ENCODE measurements at regions not wholly inside any gene's neighbourhood (a gene's known extent, or its start where the extent isn't known, plus 50 kb on each side); places are given as distances from the start of the nearest gene placed in this dataset.

GRCh38 chr4:80142394-80143306 is 54.7 kb upstream of the PRDM8 start:
- Histone ChIP-seq H3K9me3 (ENCODE audit: control insufficient read depth in 4 of 4, insufficient read depth in 3 of 4, low read length in 3 of 4) (no peaks in the 10 kb centered on the region), H3K9ac (ENCODE audit: insufficient read depth in 1 of 2, low read length in 2 of 2) (no peak overlapping the region), H3K27me3 (ENCODE audit: control insufficient read depth in 3 of 3, insufficient read depth in 3 of 3, low read length in 2 of 3) (no peaks in the 10 kb centered on the region), H3K27ac (ENCODE audit: low read depth in 1 of 2, low read length in 1 of 2) (no peak overlapping the region), H3K36me3 (ENCODE audit: control insufficient read depth in 4 of 4, insufficient read depth in 4 of 4, low read length in 4 of 4) (no peaks in the 10 kb centered on the region), H3K4me3 (no peak overlapping the region), H3K4me1 (ENCODE audit: control insufficient read depth in 5 of 5, insufficient read depth in 5 of 5, low read length in 5 of 5) (no peaks in the 10 kb centered on the region)
- WGBS, 2 donors: 46 to 51% methylated on average over 4 of the region's 4 CpGs
- ATAC-seq (ENCODE audit: insufficient read depth, low FRiP score): no peak
- DNase-seq: peak in 1 of 3 donors; percentile 6
- TF ChIP-seq, protein P1, sequence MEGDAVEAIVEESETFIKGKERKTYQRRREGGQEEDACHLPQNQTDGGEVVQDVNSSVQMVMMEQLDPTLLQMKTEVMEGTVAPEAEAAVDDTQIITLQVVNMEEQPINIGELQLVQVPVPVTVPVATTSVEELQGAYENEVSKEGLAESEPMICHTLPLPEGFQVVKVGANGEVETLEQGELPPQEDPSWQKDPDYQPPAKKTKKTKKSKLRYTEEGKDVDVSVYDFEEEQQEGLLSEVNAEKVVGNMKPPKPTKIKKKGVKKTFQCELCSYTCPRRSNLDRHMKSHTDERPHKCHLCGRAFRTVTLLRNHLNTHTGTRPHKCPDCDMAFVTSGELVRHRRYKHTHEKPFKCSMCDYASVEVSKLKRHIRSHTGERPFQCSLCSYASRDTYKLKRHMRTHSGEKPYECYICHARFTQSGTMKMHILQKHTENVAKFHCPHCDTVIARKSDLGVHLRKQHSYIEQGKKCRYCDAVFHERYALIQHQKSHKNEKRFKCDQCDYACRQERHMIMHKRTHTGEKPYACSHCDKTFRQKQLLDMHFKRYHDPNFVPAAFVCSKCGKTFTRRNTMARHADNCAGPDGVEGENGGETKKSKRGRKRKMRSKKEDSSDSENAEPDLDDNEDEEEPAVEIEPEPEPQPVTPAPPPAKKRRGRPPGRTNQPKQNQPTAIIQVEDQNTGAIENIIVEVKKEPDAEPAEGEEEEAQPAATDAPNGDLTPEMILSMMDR (IDR thresholded peaks at IDR 0.05; ENCODE audit: control extremely low read depth, extremely low read depth): no peak

- no peak for ATAC-seq (ENCODE audit: insufficient read depth, low FRiP score)
- no peak overlapping the region for H3K9ac ChIP-seq (ENCODE audit: insufficient read depth in 1 of 2, low read length in 2 of 2)
- TF ChIP-seq, protein P1 (IDR thresholded peaks at IDR 0.05; ENCODE audit: control extremely low read depth, extremely low read depth): no peak
- H3K4me1 ChIP-seq (ENCODE audit: control insufficient read depth in 5 of 5, insufficient read depth in 5 of 5, low read length in 5 of 5): no peaks in the 10 kb centered on the region
- H3K36me3 ChIP-seq (ENCODE audit: control insufficient read depth in 4 of 4, insufficient read depth in 4 of 4, low read length in 4 of 4): no peaks in the 10 kb centered on the region
- no peak overlapping the region for H3K4me3 ChIP-seq
- no peak overlapping the region for H3K27ac ChIP-seq (ENCODE audit: low read depth in 1 of 2, low read length in 1 of 2)
- no peak for DNase-seq
- no peaks in the 10 kb centered on the region for H3K27me3 ChIP-seq (ENCODE audit: control insufficient read depth in 3 of 3, insufficient read depth in 3 of 3, low read length in 2 of 3)
- no peaks in the 10 kb centered on the region for H3K9me3 ChIP-seq (ENCODE audit: control insufficient read depth in 4 of 4, insufficient read depth in 3 of 4, low read length in 3 of 4)
- WGBS, 2 donors: 85 to 89% methylated on average over 2 of the region's 2 CpGs
Measured at GRCh38 chr4:80141543-80141942, 55.8 kb upstream of the PRDM8 start.

GRCh38 chr4:80140194-80140593 is 57.1 kb upstream of the PRDM8 start:
- 61 to 80% methylated on average over 2 of the region's 2 CpGs for WGBS, 2 donors
- Histone ChIP-seq H3K4me3 (no peak overlapping the region), H3K9me3 (ENCODE audit: control insufficient read depth in 4 of 4, insufficient read depth in 3 of 4, low read length in 3 of 4) (no peaks in the 10 kb centered on the region), H3K9ac (ENCODE audit: insufficient read depth in 1 of 2, low read length in 2 of 2) (no peak overlapping the region), H3K36me3 (ENCODE audit: control insufficient read depth in 4 of 4, insufficient read depth in 4 of 4, low read length in 4 of 4) (no peaks in the 10 kb centered on the region), H3K27ac (ENCODE audit: low read depth in 1 of 2, low read length in 1 of 2) (no peak overlapping the region), H3K27me3 (ENCODE audit: control insufficient read depth in 3 of 3, insufficient read depth in 3 of 3, low read length in 2 of 3) (no peaks in the 10 kb centered on the region), H3K4me1 (ENCODE audit: control insufficient read depth in 5 of 5, insufficient read depth in 5 of 5, low read length in 5 of 5) (no peaks in the 10 kb centered on the region)
- ATAC-seq (ENCODE audit: insufficient read depth, low FRiP score): no peak
- DNase-seq: no peak
- TF ChIP-seq, protein P1 (IDR thresholded peaks at IDR 0.05; ENCODE audit: control extremely low read depth, extremely low read depth): no peak

All from lung (tissue), 11 donors.